ENCODE measurements at regions not wholly inside any gene's neighbourhood (a gene's known extent, or its start where the extent isn't known, plus 50 kb on each side); places are given as distances from the start of the nearest gene placed in this dataset.

- DNase-seq (ENCODE audit: low spot score), result no peak
- H3K27me3 Mint-ChIP-seq (ENCODE audit: low read depth), result peaks cover 4% of the 10 kb centered on the region
- H3K36me3 Mint-ChIP-seq (ENCODE audit: low read depth), result no peaks in the 10 kb centered on the region
- no peak for TF ChIP-seq CTCF (IDR thresholded peaks at IDR 0.05)
- H3K27ac Mint-ChIP-seq (ENCODE audit: unreplicated experiment), result peak overlapping the region; percentile 2
- H3K4me1 Mint-ChIP-seq (ENCODE audit: low read depth), result peaks cover 22% of the 10 kb centered on the region
- peak overlapping the region; percentile 20 for H3K4me3 Mint-ChIP-seq (ENCODE audit: unreplicated experiment)
- H3K9me3 Mint-ChIP-seq (ENCODE audit: low read depth), result no peaks in the 10 kb centered on the region
These were observed 71.9 kb downstream of the FOXL3 start for GRCh38 chr7:361680-362401.

GRCh38 chr7:362402-363096 lies 72.6 kb downstream of the FOXL3 start:
- Mint-ChIP-seq H3K9me3 (ENCODE audit: low read depth) (no peaks in the 10 kb centered on the region), H3K4me3 (ENCODE audit: unreplicated experiment) (peak overlapping the region; percentile 20), H3K4me1 (ENCODE audit: low read depth) (peaks cover 25% of the 10 kb centered on the region), H3K36me3 (ENCODE audit: low read depth) (no peaks in the 10 kb centered on the region), H3K27me3 (ENCODE audit: low read depth) (peaks cover 4% of the 10 kb centered on the region), H3K27ac (ENCODE audit: unreplicated experiment) (no peak overlapping the region)
- DNase-seq (ENCODE audit: low spot score), result peak; percentile 21
- no peak for TF ChIP-seq CTCF (IDR thresholded peaks at IDR 0.05)

GRCh38 chr7:363626-364025 lies 73.7 kb downstream of the FOXL3 start:
- Mint-ChIP-seq H3K4me3 (ENCODE audit: unreplicated experiment) (no peak overlapping the region), H3K9me3 (ENCODE audit: low read depth) (no peaks in the 10 kb centered on the region), H3K27me3 (ENCODE audit: low read depth) (peaks cover 4% of the 10 kb centered on the region), H3K4me1 (ENCODE audit: low read depth) (peaks cover 25% of the 10 kb centered on the region), H3K36me3 (ENCODE audit: low read depth) (no peaks in the 10 kb centered on the region), H3K27ac (ENCODE audit: unreplicated experiment) (no peak overlapping the region)
- DNase-seq (ENCODE audit: low spot score), result peak; percentile 60
- no peak for TF ChIP-seq CTCF (IDR thresholded peaks at IDR 0.05)

GRCh38 chr7:364536-364935 lies 74.6 kb downstream of the FOXL3 start:
- Mint-ChIP-seq H3K9me3 (ENCODE audit: low read depth) (no peaks in the 10 kb centered on the region), H3K36me3 (ENCODE audit: low read depth) (no peaks in the 10 kb centered on the region), H3K4me3 (ENCODE audit: unreplicated experiment) (no peak overlapping the region), H3K27ac (ENCODE audit: unreplicated experiment) (no peak overlapping the region), H3K27me3 (ENCODE audit: low read depth) (peaks cover 4% of the 10 kb centered on the region), H3K4me1 (ENCODE audit: low read depth) (peaks cover 25% of the 10 kb centered on the region)
- TF ChIP-seq CTCF (IDR thresholded peaks at IDR 0.05), result no peak
- DNase-seq (ENCODE audit: low spot score), result peak; percentile 72

GRCh38 chr7:365593-365992 lies 75.6 kb downstream of the FOXL3 start:
- peaks cover 4% of the 10 kb centered on the region for H3K27me3 Mint-ChIP-seq (ENCODE audit: low read depth)
- no peak overlapping the region for H3K4me3 Mint-ChIP-seq (ENCODE audit: unreplicated experiment)
- H3K27ac Mint-ChIP-seq (ENCODE audit: unreplicated experiment), result no peak overlapping the region
- H3K36me3 Mint-ChIP-seq (ENCODE audit: low read depth), result no peaks in the 10 kb centered on the region
- no peaks in the 10 kb centered on the region for H3K9me3 Mint-ChIP-seq (ENCODE audit: low read depth)
- no peak for DNase-seq (ENCODE audit: low spot score)
- no peak for TF ChIP-seq CTCF (IDR thresholded peaks at IDR 0.05)
- H3K4me1 Mint-ChIP-seq (ENCODE audit: low read depth), result peaks cover 25% of the 10 kb centered on the region

Measured in chondrocyte (in vitro differentiated cells).